ENCODE measurements at regions not wholly inside any gene's neighbourhood (a gene's known extent, or its start where the extent isn't known, plus 50 kb on each side); places are given as distances from the start of the nearest gene placed in this dataset.

DNA sequence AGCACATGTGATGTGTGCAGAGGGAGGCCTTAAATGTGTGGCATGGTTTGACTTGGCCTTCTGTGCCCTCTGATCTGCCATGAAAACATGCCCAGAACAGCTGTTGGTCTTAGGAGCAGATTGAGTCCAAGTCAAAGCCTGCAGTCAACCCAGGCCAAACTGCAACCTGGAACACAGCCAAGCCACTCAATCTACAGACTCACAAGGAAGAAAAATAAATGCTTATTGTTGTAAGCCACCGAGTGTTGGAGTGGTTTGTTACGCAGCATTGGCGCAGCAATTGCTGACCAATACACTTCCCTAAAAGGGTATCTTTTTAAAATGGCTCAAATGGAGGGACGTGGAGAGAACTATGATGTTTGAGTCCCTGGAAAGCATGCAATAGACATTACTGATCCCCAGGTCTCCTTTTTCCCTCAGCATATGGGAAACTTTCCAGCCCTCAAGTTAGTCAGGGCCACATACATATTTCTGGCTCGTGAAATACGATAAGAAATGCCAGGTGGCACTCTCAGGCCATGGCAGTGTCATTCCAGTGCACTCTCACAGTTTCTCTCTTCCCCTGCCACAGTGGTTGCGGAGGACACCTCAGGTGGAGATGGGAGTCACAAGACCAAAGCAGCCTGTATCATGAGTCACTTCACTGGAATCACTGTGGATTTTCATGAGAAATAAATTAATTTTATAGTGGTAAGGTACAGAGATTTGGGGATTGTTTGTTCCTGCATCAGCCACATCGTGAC is 168.0 kb upstream of the ZNF618 start:
- TF ChIP-seq POLR2A (IDR thresholded peaks at IDR 0.05), result no peak
- TF ChIP-seq, protein P1, sequence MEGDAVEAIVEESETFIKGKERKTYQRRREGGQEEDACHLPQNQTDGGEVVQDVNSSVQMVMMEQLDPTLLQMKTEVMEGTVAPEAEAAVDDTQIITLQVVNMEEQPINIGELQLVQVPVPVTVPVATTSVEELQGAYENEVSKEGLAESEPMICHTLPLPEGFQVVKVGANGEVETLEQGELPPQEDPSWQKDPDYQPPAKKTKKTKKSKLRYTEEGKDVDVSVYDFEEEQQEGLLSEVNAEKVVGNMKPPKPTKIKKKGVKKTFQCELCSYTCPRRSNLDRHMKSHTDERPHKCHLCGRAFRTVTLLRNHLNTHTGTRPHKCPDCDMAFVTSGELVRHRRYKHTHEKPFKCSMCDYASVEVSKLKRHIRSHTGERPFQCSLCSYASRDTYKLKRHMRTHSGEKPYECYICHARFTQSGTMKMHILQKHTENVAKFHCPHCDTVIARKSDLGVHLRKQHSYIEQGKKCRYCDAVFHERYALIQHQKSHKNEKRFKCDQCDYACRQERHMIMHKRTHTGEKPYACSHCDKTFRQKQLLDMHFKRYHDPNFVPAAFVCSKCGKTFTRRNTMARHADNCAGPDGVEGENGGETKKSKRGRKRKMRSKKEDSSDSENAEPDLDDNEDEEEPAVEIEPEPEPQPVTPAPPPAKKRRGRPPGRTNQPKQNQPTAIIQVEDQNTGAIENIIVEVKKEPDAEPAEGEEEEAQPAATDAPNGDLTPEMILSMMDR (IDR thresholded peaks at IDR 0.05), result no peak
